GM10266 (cell line): ENCODE measurements at regions not wholly inside any gene's neighbourhood (a gene's known extent, or its start where the extent isn't known, plus 50 kb on each side); places are given as distances from the start of the nearest gene placed in this dataset.

ENCODE experiments used
- DNase-seq: peaks from one replicate; pipeline ENCODE4 v3.0.0; 2012; ENCODE audit errors: extremely low spot score
- TF ChIP-seq, protein P1 (sequence below): IDR thresholded peaks from 2 replicates; pipeline ENCODE4 v1.5.1; 2012; ENCODE audit warnings: mild to moderate bottlenecking, low read depth; ENCODE audit not compliant: control insufficient read depth, insufficient read depth; ENCODE audit errors: missing control alignments

DNA sequence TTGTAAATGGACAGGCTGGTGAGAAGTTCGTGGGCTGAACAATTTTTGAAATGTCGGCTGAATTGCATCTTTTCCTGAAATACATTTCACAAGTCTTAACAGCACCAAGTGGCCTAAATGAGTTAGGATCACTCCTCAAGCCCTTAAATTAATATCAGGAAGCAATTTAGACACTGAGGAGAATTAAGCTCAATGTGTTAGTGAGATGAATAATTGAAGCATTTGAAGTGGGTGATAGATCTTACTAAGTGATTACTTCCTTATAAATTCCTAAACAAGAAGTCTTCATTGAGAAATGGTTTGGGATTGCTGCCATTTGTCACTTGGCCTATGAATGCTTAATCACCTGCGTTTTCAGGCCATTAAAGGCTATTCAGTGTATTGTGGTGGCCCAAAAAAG, 116.8 kb downstream of the NAA11 start:
- DNase-seq, result no peak

DNA sequence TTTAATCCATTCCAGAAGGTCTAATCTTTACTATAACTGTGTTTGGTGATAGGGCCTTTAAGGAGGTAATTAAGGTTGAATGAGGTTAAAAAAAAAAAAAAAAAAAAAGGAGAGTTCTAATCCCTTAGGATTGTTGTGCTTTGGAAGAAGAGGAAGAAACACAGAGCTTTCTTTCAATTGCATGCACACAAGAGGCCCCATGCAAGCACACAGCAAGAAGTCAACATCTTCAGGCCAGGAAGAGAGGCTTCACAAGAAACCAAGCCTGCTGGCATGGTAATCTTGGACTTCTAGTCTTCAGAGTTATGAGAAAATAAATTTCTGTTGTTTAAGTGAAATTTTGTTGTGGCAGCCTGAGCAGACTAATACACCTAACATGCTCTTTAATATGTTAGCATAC, 118.6 kb downstream of the NAA11 start:
- DNase-seq, result no peak
- TF ChIP-seq, protein P1, sequence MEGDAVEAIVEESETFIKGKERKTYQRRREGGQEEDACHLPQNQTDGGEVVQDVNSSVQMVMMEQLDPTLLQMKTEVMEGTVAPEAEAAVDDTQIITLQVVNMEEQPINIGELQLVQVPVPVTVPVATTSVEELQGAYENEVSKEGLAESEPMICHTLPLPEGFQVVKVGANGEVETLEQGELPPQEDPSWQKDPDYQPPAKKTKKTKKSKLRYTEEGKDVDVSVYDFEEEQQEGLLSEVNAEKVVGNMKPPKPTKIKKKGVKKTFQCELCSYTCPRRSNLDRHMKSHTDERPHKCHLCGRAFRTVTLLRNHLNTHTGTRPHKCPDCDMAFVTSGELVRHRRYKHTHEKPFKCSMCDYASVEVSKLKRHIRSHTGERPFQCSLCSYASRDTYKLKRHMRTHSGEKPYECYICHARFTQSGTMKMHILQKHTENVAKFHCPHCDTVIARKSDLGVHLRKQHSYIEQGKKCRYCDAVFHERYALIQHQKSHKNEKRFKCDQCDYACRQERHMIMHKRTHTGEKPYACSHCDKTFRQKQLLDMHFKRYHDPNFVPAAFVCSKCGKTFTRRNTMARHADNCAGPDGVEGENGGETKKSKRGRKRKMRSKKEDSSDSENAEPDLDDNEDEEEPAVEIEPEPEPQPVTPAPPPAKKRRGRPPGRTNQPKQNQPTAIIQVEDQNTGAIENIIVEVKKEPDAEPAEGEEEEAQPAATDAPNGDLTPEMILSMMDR, result no peak

More for the DNA sequence above, 116.8 kb downstream of the NAA11 start:
- TF ChIP-seq, protein P1, result no peak

DNA sequence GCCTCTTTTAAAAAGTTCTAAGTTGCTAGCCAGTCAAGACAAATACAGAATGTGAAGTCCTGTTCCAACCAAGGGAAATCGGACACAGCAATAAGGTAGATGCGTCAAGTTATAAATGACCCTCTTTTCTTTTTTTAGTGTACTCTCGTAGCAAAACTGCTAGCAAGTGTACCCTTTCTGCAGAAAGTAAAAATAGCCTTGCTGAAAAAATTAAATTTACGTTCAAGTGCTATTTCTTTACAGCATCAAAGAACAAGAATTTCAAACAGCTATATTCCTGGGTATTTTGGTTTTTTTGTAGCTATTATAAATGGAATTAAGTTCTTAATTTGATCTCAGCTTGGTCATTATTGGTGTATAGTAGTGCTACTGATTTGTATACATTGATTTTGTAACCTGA, 119.2 kb downstream of the NAA11 start:
- TF ChIP-seq, protein P1, result no peak
- DNase-seq, result no peak

DNA sequence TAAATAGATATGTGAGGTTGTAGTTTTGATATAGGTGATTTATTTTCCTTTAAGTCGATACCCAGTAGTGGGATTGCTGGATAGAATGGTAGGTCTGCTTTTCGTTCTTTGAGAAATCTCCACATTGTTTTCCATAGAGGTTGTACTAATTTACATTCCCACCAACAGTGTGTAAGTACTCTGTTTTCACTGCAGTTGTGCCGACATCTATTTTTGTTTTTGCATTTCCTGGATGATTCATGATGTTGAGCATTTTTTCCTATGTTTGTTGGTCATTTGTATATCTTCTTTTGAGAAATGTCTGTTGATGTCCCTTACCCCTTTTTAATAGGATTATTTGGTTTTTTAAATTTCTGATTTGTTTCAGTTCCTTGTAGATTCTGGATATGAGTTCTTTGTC, 120.7 kb downstream of the NAA11 start:
- TF ChIP-seq, protein P1, result no peak
- no peak for DNase-seq

DNA sequence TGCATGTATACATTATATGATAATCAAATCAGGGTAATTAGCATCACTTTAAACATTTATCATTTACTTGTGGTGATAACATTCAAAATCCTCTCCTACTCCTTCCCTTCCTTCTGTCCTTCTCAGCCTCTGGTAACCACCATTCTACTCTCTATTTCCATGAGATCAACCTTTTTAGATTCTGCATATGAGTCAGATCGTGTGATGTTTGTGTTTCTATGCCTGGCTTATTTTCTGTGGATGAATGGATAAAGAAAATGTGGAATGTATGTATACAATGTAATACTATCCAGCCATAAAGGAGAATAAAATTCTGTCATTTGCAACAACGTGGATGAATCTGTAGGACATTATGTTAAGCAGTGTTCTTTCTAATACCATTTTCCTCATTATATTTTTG, 123.9 kb downstream of the NAA11 start:
- TF ChIP-seq, protein P1, result no peak
- DNase-seq, result no peak

DNA sequence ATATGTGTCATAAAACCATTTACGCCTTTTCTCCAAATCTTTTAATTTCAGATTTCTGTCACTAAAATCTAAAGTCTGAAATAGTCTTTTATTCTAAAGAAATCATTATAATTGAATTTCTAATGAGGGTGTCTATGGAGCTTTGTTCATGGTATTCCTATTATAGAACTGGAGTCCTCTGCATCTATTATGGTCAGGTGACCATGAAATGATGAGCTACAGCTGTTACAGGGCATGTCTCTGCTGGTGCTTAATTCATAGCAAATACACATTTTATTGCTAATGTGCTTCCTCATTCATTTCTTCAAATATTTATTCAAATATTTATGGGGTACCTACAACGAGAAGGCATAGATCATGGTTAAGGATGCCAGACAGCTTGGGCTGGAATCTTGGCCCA, 126.1 kb downstream of the NAA11 start:
- TF ChIP-seq, protein P1, result no peak
- no peak for DNase-seq

DNA sequence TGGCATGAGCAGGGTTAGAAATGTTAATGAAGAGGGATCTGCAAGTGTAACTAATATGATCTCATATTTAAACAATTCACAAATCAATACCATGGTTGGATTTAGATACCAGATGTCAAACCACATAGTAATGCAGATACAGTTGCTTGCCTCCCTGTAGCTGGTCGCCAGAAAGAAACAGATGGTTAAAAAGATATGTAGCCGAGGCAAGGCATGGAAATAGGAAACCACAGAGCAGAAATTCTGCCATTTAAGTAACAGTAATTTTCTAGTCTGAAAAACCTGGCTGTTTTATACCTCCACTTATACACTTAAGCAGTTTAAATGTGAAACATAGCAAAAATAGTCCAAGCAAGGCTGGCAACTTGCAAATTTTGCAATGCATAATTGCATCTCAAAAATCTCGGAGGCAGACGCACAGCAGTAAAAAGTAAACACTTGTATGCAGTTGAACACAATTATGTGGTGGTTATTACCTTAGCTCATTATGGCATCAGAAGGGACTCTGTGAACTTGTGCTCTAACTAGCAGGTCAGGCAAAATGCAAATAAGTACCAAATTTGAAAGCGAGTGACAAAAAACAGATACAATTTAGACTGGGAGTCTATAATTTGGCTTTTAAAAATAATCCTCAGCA, 126.8 kb downstream of the NAA11 start:
- no peak for DNase-seq
- TF ChIP-seq, protein P1, result no peak
